ENCODE measurements at regions not wholly inside any gene's neighbourhood (a gene's known extent, or its start where the extent isn't known, plus 50 kb on each side); places are given as distances from the start of the nearest gene placed in this dataset.

GRCh38 chr13:29935309-29935981 is 85.0 kb upstream of the UBL3 start:
- 89% methylated on average over 6 of the region's 6 CpGs for WGBS (ENCODE audit: missing lambda C conversion rate)
- ATAC-seq (no peak), DNase-seq (ENCODE audit: low read depth in 1 of 2, low spot score in 1 of 2) (no peak), FAIRE-seq (no peak)
- no peak overlapping the region for H3K4me2 ChIP-seq
- CTCF ChIA-PET: interaction anchor here (3.3 kb wide), 1 partner anchor 11 kb away, joined by 11 read pairs; no protein-coding TSS in a partner anchor
- H3K4me3 ChIP-seq: no peak overlapping the region
- H3K27ac ChIP-seq: no peak overlapping the region
- H3K4me1 ChIP-seq: no peaks in the 10 kb centered on the region
- TF ChIP-seq BHLHE40 (IDR thresholded peaks at IDR 0.05; ENCODE audit: low read depth, low read length) (no peak), ZSCAN20 (CRISPR knock-in tag; IDR thresholded peaks at IDR 0.05) (no peak), CBX2 (IDR thresholded peaks at IDR 0.05; ENCODE audit: borderline replicate concordance, low read depth) (no peak), CEBPB (IDR thresholded peaks at IDR 0.05) (no peak), JUN (IDR thresholded peaks at IDR 0.05) (no peak), RARB (CRISPR knock-in tag; IDR thresholded peaks at IDR 0.05) (no peak), FOXS1 (CRISPR knock-in tag; IDR thresholded peaks at IDR 0.05) (no peak), RAD21 (conservative IDR thresholded peaks at IDR 0.05 in 1 of 2, IDR thresholded peaks at IDR 0.05 in 1 of 2) (no peak), SMC3 (IDR thresholded peaks at IDR 0.05) (no peak), EHMT2 (IDR thresholded peaks at IDR 0.05; ENCODE audit: low read depth) (no peak)
- TF ChIP-seq, protein P1, sequence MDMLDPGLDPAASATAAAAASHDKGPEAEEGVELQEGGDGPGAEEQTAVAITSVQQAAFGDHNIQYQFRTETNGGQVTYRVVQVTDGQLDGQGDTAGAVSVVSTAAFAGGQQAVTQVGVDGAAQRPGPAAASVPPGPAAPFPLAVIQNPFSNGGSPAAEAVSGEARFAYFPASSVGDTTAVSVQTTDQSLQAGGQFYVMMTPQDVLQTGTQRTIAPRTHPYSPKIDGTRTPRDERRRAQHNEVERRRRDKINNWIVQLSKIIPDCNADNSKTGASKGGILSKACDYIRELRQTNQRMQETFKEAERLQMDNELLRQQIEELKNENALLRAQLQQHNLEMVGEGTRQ (IDR thresholded peaks at IDR 0.05): no peak
- TF ChIP-seq, protein P2, sequence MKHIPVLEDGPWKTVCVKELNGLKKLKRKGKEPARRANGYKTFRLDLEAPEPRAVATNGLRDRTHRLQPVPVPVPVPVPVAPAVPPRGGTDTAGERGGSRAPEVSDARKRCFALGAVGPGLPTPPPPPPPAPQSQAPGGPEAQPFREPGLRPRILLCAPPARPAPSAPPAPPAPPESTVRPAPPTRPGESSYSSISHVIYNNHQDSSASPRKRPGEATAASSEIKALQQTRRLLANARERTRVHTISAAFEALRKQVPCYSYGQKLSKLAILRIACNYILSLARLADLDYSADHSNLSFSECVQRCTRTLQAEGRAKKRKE (CRISPR knock-in tag; IDR thresholded peaks at IDR 0.05; ENCODE audit: low read depth): no peak
- no peaks in the 10 kb centered on the region for H3K9me3 ChIP-seq
- POLR2A ChIA-PET: interaction anchor here (0.6 kb wide), 1 partner anchor 178 kb away, joined by 3 read pairs; no protein-coding TSS in a partner anchor

GRCh38 chr13:29934531-29935308 is 84.3 kb upstream of the UBL3 start:
- no peak overlapping the region for H3K4me2 ChIP-seq
- no peak for ATAC-seq
- no peaks in the 10 kb centered on the region for H3K9me3 ChIP-seq
- FAIRE-seq: no peak
- POLR2A ChIA-PET: no interaction called here
- no peak for TF ChIP-seq CBX2 (IDR thresholded peaks at IDR 0.05; ENCODE audit: borderline replicate concordance, low read depth)
- no peak for TF ChIP-seq NPAS2 (CRISPR knock-in tag; IDR thresholded peaks at IDR 0.05; ENCODE audit: borderline replicate concordance)
- no peak for TF ChIP-seq SMC3 (IDR thresholded peaks at IDR 0.05)
- TF ChIP-seq, protein P3, sequence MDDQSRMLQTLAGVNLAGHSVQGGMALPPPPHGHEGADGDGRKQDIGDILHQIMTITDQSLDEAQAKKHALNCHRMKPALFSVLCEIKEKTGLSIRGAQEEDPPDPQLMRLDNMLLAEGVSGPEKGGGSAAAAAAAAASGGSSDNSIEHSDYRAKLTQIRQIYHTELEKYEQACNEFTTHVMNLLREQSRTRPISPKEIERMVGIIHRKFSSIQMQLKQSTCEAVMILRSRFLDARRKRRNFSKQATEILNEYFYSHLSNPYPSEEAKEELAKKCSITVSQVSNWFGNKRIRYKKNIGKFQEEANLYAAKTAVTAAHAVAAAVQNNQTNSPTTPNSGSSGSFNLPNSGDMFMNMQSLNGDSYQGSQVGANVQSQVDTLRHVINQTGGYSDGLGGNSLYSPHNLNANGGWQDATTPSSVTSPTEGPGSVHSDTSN (IDR thresholded peaks at IDR 0.05): no peak
- no peak for TF ChIP-seq HES2 (IDR thresholded peaks at IDR 0.05)
- no peak for TF ChIP-seq REST (IDR thresholded peaks at IDR 0.05)
- TF ChIP-seq KDM5A (IDR thresholded peaks at IDR 0.05): no peak
- no peak for TF ChIP-seq EHF (CRISPR knock-in tag; IDR thresholded peaks at IDR 0.05)
- no peak for TF ChIP-seq CEBPB (IDR thresholded peaks at IDR 0.05)
- TF ChIP-seq RNF2 (IDR thresholded peaks at IDR 0.05; ENCODE audit: borderline replicate concordance, low read depth): no peak
- no peak for TF ChIP-seq RFX5 (IDR thresholded peaks at IDR 0.05)
- no peak for TF ChIP-seq EHMT2 (IDR thresholded peaks at IDR 0.05; ENCODE audit: low read depth)
- no peak for TF ChIP-seq JUN (IDR thresholded peaks at IDR 0.05)
- no peak for TF ChIP-seq ZC3H11A (IDR thresholded peaks at IDR 0.05)
- TF ChIP-seq MYC (IDR thresholded peaks at IDR 0.05; ENCODE audit: borderline replicate concordance, low read length): no peak
- TF ChIP-seq HDAC2 (IDR thresholded peaks at IDR 0.05): no peak
- TF ChIP-seq ESRRA (IDR thresholded peaks at IDR 0.05; ENCODE audit: borderline replicate concordance, low read length): no peak
- TF ChIP-seq E2F6 (IDR thresholded peaks at IDR 0.05; ENCODE audit: borderline replicate concordance, low read depth): no peak
- H3K27ac ChIP-seq: no peak overlapping the region
- no peak overlapping the region for H3K4me3 ChIP-seq
- DNase-seq (ENCODE audit: low read depth in 1 of 2, low spot score in 1 of 2): no peak
- no peaks in the 10 kb centered on the region for H3K4me1 ChIP-seq
- WGBS (ENCODE audit: missing lambda C conversion rate): 57% methylated on average over 7 of the region's 7 CpGs
- CTCF ChIA-PET: interaction anchor here (1.0 to 3.3 kb wide), 2 partner anchors 10 to 177 kb away, joined by 3 to 11 read pairs; no protein-coding TSS in a partner anchor

Measured in A549 (cell line).